ENCODE measurements at regions not wholly inside any gene's neighbourhood (a gene's known extent, or its start where the extent isn't known, plus 50 kb on each side); places are given as distances from the start of the nearest gene placed in this dataset.
A peak's percentile ranks its signal among the peaks of the same experiment; 100 is the strongest.

- Histone ChIP-seq H3K27ac (no peak overlapping the region), H3K4me1 (ENCODE audit: insufficient read depth) (no peaks in the 10 kb centered on the region), H3K27me3 (no peaks in the 10 kb centered on the region), H3K9me3 (no peaks in the 10 kb centered on the region), H3K36me3 (no peaks in the 10 kb centered on the region), H3K4me3 (no peak overlapping the region)
- intact Hi-C loops (cut with DNase I) = no loop called here
- TF ChIP-seq POLR2A (IDR thresholded peaks at IDR 0.05) (no peak), CTCF (IDR thresholded peaks at IDR 0.05) (peak in 1 of 3 donors; percentile 20)
- 39 to 48% (median 40%) methylated on average over 3 of the region's 3 CpGs for WGBS, 3 donors
- DNase-seq = no peak
Measured at GRCh38 chr6:132161283-132161682, 210.1 kb upstream of the CCN2 start.

- Histone ChIP-seq H3K27me3 (no peaks in the 10 kb centered on the region), H3K4me1 (ENCODE audit: insufficient read depth) (peaks cover 2% of the 10 kb centered on the region), H3K27ac (no peak overlapping the region), H3K36me3 (no peaks in the 10 kb centered on the region), H3K4me3 (no peak overlapping the region), H3K9me3 (no peaks in the 10 kb centered on the region)
- intact Hi-C loops (cut with DNase I) = no loop called here
- no peak for DNase-seq
- TF ChIP-seq CTCF (IDR thresholded peaks at IDR 0.05) = no peak
- no peak for TF ChIP-seq EP300 (IDR thresholded peaks at IDR 0.05)
- TF ChIP-seq POLR2A (IDR thresholded peaks at IDR 0.05) = no peak
- WGBS, 3 donors = 10 to 13% (median 11%) methylated on average over 9 of the region's 9 CpGs
Measured at GRCh38 chr6:132153221-132153898, 202.2 kb upstream of the CCN2 start.

GRCh38 chr6:132147530-132148011 lies 196.4 kb upstream of the CCN2 start:
- no peaks in the 10 kb centered on the region for H3K9me3 ChIP-seq

GRCh38 chr6:132144456-132144855 lies 193.3 kb upstream of the CCN2 start:
- no peaks in the 10 kb centered on the region for H3K4me1 ChIP-seq (ENCODE audit: insufficient read depth)
- TF ChIP-seq CTCF (IDR thresholded peaks at IDR 0.05) (no peak), EP300 (IDR thresholded peaks at IDR 0.05) (no peak), POLR2A (IDR thresholded peaks at IDR 0.05) (no peak)
- DNase-seq = no peak
- no peak overlapping the region for H3K27ac ChIP-seq
- no peaks in the 10 kb centered on the region for H3K36me3 ChIP-seq
- H3K9me3 ChIP-seq = no peaks in the 10 kb centered on the region
- H3K4me3 ChIP-seq = no peak overlapping the region
- intact Hi-C loops (cut with DNase I) = no loop called here
- no peaks in the 10 kb centered on the region for H3K27me3 ChIP-seq

More at GRCh38 chr6:132147530-132148011, 196.4 kb upstream of the CCN2 start:
- WGBS, 3 donors = 38 to 52% (median 44%) methylated on average over 2 of the region's 2 CpGs
- Histone ChIP-seq H3K36me3 (no peaks in the 10 kb centered on the region), H3K27me3 (no peaks in the 10 kb centered on the region), H3K4me1 (ENCODE audit: insufficient read depth) (no peaks in the 10 kb centered on the region), H3K4me3 (no peak overlapping the region), H3K27ac (no peak overlapping the region)
- intact Hi-C loops (cut with DNase I) = no loop called here
- no peak for TF ChIP-seq CTCF (IDR thresholded peaks at IDR 0.05)
- TF ChIP-seq POLR2A (IDR thresholded peaks at IDR 0.05) = no peak
- TF ChIP-seq EP300 (IDR thresholded peaks at IDR 0.05) = no peak
- DNase-seq = no peak
